GM12874 (cell line): ENCODE measurements at regions not wholly inside any gene's neighbourhood (a gene's known extent, or its start where the extent isn't known, plus 50 kb on each side); places are given as distances from the start of the nearest gene placed in this dataset.

Experiments used
- TF ChIP-seq, protein P1 (sequence below): IDR thresholded peaks from 2 replicates; pipeline ENCODE4 v1.5.1; 2011; ENCODE audit warnings: low read depth, mild to moderate bottlenecking, control low read depth, low read length, moderate library complexity; ENCODE audit not compliant: insufficient read depth

DNA sequence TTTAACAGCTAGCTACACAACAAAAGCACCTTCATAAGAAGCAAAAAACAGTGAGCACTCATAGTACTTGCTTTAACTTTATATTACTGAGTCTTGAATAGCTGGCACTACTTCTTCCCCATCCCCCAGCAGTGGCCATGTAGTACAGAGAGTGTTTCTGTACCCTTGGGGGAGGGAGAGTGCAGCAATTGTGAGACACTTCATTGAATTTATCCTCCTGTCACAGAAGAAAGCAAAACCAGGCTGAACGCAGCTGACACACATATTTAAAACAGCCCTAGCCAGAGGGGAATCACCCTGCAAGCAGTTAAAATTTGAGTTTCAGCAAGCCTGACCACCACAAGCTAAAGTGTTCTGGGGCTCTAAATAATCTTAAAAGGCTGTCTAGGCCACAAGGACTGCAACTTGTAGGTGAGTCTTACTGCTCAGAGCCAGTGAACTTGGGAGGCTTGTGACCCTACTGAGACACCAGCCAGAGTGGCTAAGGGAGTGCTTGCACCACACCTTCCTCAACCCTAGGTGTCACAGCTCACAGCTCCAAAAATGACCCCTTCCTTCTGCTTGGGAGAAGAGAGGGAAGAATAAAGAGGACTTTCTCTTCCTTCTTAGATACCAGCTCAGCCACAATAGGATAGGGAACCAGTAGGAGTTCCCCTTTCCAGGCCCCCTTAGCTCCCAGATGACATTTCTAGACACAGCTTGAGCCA, 97.7 kb upstream of the MEOX2 start:
- TF ChIP-seq, protein P1, sequence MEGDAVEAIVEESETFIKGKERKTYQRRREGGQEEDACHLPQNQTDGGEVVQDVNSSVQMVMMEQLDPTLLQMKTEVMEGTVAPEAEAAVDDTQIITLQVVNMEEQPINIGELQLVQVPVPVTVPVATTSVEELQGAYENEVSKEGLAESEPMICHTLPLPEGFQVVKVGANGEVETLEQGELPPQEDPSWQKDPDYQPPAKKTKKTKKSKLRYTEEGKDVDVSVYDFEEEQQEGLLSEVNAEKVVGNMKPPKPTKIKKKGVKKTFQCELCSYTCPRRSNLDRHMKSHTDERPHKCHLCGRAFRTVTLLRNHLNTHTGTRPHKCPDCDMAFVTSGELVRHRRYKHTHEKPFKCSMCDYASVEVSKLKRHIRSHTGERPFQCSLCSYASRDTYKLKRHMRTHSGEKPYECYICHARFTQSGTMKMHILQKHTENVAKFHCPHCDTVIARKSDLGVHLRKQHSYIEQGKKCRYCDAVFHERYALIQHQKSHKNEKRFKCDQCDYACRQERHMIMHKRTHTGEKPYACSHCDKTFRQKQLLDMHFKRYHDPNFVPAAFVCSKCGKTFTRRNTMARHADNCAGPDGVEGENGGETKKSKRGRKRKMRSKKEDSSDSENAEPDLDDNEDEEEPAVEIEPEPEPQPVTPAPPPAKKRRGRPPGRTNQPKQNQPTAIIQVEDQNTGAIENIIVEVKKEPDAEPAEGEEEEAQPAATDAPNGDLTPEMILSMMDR = no peak

- TF ChIP-seq, protein P1 = no peak
Measured at GRCh38 chr7:15782656-15783055, 96.2 kb upstream of the MEOX2 start.

DNA sequence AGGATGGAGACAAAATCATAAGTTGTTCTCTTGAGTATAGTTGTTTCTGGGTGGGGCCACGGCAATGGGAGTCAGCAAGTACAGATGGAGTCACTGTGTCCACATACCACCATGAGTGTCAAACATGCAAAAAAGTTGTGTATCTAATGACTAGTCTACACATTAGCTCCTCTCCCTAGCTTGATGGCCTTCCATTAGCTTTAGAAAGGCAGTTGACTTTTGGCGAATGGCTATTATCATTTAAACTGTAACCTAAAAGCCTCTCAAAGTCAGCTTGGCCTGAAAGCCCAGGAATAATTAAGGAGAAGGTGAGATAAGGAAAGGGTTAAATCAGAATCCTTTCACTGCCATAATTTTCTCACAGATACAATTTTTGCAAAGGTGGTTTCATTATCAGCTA, 95.5 kb upstream of the MEOX2 start:
- TF ChIP-seq, protein P1 = no peak

GRCh38 chr7:15780271-15780670, 93.8 kb upstream of the MEOX2 start:
- TF ChIP-seq, protein P1 = no peak

DNA sequence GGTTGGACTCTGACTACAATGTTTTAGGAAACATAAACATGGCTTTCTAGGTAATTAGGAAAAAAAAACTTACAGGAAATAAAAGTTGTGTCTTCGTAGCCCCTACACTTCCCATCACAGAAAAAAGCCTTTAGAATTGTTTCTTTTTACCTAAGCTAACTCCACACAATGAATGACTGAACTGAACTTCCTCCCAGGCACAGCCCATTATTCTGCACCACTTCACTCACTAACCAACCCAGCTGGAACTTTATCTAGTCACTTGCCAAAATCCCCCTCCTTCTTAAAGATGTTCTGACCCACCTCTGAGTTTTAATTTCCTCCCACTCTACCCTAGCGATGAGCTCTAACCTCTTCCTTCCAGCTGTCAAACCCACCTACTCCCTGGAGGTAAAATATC, 91.7 kb upstream of the MEOX2 start:
- TF ChIP-seq, protein P1 = no peak

- TF ChIP-seq, protein P1 = no peak
Measured at GRCh38 chr7:15765753-15766152, 79.3 kb upstream of the MEOX2 start.

DNA sequence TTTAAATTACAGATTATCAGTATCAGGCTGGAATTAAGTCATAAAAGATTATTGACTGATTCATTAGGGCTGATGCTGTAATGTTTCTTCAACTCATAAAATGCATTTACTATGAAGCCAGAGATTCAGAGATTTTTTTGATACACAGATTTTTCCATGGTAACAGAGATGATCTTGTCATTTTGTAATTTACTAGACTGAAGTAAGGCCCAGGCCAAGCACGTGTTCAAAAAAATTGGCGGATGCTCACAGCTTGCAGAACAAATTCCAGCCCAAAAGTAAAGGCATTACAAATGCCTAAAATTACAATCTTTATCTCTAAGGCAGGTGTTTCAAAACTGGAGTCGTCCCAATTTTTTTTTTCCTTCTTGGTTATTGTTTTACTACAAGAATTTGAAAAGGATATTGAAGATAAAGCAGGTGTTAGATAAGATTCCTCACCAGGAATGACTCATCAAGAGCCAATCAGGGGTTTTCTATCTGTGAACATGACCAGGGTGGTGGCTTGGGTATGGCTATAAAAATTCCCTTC, 78.4 kb upstream of the MEOX2 start:
- TF ChIP-seq, protein P1 = no peak
